Prostate gland (tissue), 2 donors: ENCODE measurements at regions not wholly inside any gene's neighbourhood (a gene's known extent, or its start where the extent isn't known, plus 50 kb on each side); places are given as distances from the start of the nearest gene placed in this dataset.

Experiments
- POLR2A ChIP-seq: fragments of 450-650 bp; IDR thresholded peaks from one replicate; pipeline ENCODE4 v1.6.1; 2016; ENCODE audit warnings: antibody characterized with exemption, mild to moderate bottlenecking
- POLR2AphosphoS5 ChIP-seq: sonication (generic); formaldehyde crosslinking; IDR thresholded peaks from one replicate; pipeline ENCODE4 v1.6.1; 2017; ENCODE audit warnings: antibody characterized with exemption
- TF ChIP-seq, protein P1 (sequence below), 4 experiments: fragments of 200-600 bp in 2 of 4; fragments of 450-650 bp in 2 of 4; sonication (generic) in 2 of 4; IDR thresholded peaks; 1 replicate in 3 of 4; 2 replicates in 1 of 4; pipeline ENCODE4 v1.5.1; 2016 to 2019; ENCODE audit warnings: antibody characterized with exemption in 4 of 4, mild to moderate bottlenecking in 2 of 4, moderate library complexity in 2 of 4

DNA sequence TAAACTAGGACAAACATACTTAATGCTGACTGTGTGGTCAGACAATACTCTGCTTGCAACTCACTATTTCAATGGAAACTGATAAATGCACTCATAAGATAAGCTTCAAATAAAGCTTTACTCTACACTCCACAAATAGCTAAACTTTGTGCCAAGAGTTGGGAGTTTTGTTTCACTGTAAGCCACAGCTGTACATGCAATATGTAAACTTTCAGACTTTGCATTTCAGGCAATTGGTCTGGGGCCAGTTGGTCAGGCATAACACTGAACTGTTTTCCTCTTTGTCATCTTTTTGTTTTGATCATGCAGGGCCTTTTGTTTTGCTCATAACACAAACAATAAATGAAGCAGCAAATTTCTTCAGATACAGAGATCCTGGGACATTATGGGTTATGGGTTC, 426.2 kb downstream of the IPO8 start:
- TF ChIP-seq, protein P1, sequence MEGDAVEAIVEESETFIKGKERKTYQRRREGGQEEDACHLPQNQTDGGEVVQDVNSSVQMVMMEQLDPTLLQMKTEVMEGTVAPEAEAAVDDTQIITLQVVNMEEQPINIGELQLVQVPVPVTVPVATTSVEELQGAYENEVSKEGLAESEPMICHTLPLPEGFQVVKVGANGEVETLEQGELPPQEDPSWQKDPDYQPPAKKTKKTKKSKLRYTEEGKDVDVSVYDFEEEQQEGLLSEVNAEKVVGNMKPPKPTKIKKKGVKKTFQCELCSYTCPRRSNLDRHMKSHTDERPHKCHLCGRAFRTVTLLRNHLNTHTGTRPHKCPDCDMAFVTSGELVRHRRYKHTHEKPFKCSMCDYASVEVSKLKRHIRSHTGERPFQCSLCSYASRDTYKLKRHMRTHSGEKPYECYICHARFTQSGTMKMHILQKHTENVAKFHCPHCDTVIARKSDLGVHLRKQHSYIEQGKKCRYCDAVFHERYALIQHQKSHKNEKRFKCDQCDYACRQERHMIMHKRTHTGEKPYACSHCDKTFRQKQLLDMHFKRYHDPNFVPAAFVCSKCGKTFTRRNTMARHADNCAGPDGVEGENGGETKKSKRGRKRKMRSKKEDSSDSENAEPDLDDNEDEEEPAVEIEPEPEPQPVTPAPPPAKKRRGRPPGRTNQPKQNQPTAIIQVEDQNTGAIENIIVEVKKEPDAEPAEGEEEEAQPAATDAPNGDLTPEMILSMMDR (IDR thresholded peaks at IDR 0.05) = no peak
- TF ChIP-seq POLR2A = no peak
- TF ChIP-seq POLR2AphosphoS5 = no peak
